ENCODE measurements at regions not wholly inside any gene's neighbourhood (a gene's known extent, or its start where the extent isn't known, plus 50 kb on each side); places are given as distances from the start of the nearest gene placed in this dataset.
A peak's percentile ranks its signal among the peaks of the same experiment; 100 is the strongest.

GRCh38 chr10:14397066-14397465 is 66.3 kb upstream of the FRMD4A start:
- Histone ChIP-seq H3K36me3 (ENCODE audit: control insufficient read depth in 4 of 4, insufficient read depth in 3 of 4, low read depth in 1 of 4, low read length in 3 of 4) (no peaks in the 10 kb centered on the region), H3K4me1 (ENCODE audit: control insufficient read depth in 4 of 4, insufficient read depth in 4 of 4, low read length in 3 of 4) (no peaks in the 10 kb centered on the region), H3K4me3 (ENCODE audit: low read depth in 1 of 3, low read length in 3 of 3) (no peak overlapping the region), H3K9me3 (ENCODE audit: control insufficient read depth in 4 of 4, low read length in 3 of 4) (no peaks in the 10 kb centered on the region), H3K27ac (ENCODE audit: low read depth in 1 of 2, low read length in 2 of 2) (peak overlapping the region in 1 of 2 donors; percentile 10), H3K27me3 (ENCODE audit: control insufficient read depth in 4 of 4, insufficient read depth in 4 of 4, low read length in 3 of 4) (no peaks in the 10 kb centered on the region), H3K9ac (ENCODE audit: low read depth in 1 of 2, low read length in 2 of 2) (no peak overlapping the region)
- TF ChIP-seq YY1 (IDR thresholded peaks at IDR 0.05) (peak; percentile 35), JUND (IDR thresholded peaks at IDR 0.05) (peak in 1 of 2 donors; percentile 16), HNF4G (IDR thresholded peaks at IDR 0.05) (no peak)
- WGBS: 76% methylated on average over 9 of the region's 9 CpGs
- no peak for DNase-seq (ENCODE audit: low spot score)

DNA sequence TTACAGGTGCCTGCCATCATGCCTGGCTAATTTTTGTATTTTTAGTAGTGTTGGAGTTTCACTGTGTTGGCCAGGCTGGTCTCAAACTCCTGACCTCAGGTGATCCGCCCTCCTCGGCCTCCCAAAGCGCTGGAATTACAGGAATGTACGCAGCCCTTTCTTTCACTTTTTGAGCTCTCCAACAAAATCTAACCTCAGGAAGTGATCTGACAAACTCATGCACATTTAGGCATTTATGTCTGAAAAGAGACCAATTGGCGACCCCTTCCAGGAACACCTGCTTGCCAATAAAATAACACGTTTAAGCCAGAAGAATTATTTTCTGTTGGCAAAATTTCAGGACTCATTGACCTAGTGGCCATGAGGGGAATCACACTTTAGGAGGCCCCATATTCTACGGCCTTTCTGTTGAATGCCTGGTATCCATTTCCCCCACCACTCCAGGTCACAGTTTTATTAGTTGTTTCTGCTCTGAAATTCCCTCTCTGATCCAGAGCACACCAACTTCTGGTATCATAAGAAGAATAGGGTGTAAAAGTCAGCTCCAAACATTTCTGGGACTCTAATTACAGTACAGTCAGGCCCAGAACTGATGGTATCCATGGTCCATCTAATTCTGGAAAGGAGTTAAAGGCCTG is 65.8 kb upstream of the FRMD4A start:
- Histone ChIP-seq H3K36me3 (ENCODE audit: control insufficient read depth in 4 of 4, insufficient read depth in 3 of 4, low read depth in 1 of 4, low read length in 3 of 4) (no peaks in the 10 kb centered on the region), H3K27me3 (ENCODE audit: control insufficient read depth in 4 of 4, insufficient read depth in 4 of 4, low read length in 3 of 4) (no peaks in the 10 kb centered on the region), H3K9ac (ENCODE audit: low read depth in 1 of 2, low read length in 2 of 2) (no peak overlapping the region), H3K4me3 (ENCODE audit: low read depth in 1 of 3, low read length in 3 of 3) (no peak overlapping the region), H3K9me3 (ENCODE audit: control insufficient read depth in 4 of 4, low read length in 3 of 4) (no peaks in the 10 kb centered on the region), H3K4me1 (ENCODE audit: control insufficient read depth in 4 of 4, insufficient read depth in 4 of 4, low read length in 3 of 4) (no peaks in the 10 kb centered on the region), H3K27ac (ENCODE audit: low read depth in 1 of 2, low read length in 2 of 2) (peak overlapping the region in 1 of 2 donors; percentile 10)
- WGBS: 82% methylated on average over 7 of the region's 7 CpGs
- TF ChIP-seq JUND (IDR thresholded peaks at IDR 0.05): no peak
- TF ChIP-seq, protein P1, sequence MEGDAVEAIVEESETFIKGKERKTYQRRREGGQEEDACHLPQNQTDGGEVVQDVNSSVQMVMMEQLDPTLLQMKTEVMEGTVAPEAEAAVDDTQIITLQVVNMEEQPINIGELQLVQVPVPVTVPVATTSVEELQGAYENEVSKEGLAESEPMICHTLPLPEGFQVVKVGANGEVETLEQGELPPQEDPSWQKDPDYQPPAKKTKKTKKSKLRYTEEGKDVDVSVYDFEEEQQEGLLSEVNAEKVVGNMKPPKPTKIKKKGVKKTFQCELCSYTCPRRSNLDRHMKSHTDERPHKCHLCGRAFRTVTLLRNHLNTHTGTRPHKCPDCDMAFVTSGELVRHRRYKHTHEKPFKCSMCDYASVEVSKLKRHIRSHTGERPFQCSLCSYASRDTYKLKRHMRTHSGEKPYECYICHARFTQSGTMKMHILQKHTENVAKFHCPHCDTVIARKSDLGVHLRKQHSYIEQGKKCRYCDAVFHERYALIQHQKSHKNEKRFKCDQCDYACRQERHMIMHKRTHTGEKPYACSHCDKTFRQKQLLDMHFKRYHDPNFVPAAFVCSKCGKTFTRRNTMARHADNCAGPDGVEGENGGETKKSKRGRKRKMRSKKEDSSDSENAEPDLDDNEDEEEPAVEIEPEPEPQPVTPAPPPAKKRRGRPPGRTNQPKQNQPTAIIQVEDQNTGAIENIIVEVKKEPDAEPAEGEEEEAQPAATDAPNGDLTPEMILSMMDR (IDR thresholded peaks at IDR 0.05; ENCODE audit: low read depth, low read length, missing input control): peak; percentile 29
- no peak for DNase-seq (ENCODE audit: low spot score)

GRCh38 chr10:14394179-14394578 is 63.5 kb upstream of the FRMD4A start:
- no peak for TF ChIP-seq NR2F2 (IDR thresholded peaks at IDR 0.05)
- no peak for TF ChIP-seq REST (IDR thresholded peaks at IDR 0.05)
- no peak for TF ChIP-seq EGR1 (IDR thresholded peaks at IDR 0.05; ENCODE audit: low read depth in 2 of 2)
- TF ChIP-seq ATF3 (IDR thresholded peaks at IDR 0.05): no peak
- no peak for TF ChIP-seq ZBTB33 (IDR thresholded peaks at IDR 0.05)
- TF ChIP-seq TAF1 (conservative IDR thresholded peaks at IDR 0.05): no peak
- TF ChIP-seq, protein P2, sequence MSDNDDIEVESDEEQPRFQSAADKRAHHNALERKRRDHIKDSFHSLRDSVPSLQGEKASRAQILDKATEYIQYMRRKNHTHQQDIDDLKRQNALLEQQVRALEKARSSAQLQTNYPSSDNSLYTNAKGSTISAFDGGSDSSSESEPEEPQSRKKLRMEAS (IDR thresholded peaks at IDR 0.05): no peak
- TF ChIP-seq HNF4A (conservative IDR thresholded peaks at IDR 0.05): no peak
- no peak for TF ChIP-seq GABPA (IDR thresholded peaks at IDR 0.05 in 1 of 2, conservative IDR thresholded peaks at IDR 0.05 in 1 of 2)
- no peak for TF ChIP-seq SP1 (IDR thresholded peaks at IDR 0.05)
- no peak for TF ChIP-seq JUND (IDR thresholded peaks at IDR 0.05)
- no peaks in the 10 kb centered on the region for H3K27me3 ChIP-seq (ENCODE audit: control insufficient read depth in 4 of 4, insufficient read depth in 4 of 4, low read length in 3 of 4)
- no peaks in the 10 kb centered on the region for H3K36me3 ChIP-seq (ENCODE audit: control insufficient read depth in 4 of 4, insufficient read depth in 3 of 4, low read depth in 1 of 4, low read length in 3 of 4)
- no peak overlapping the region for H3K4me3 ChIP-seq (ENCODE audit: low read depth in 1 of 3, low read length in 3 of 3)
- DNase-seq (ENCODE audit: low spot score): no peak
- no peak overlapping the region for H3K27ac ChIP-seq (ENCODE audit: low read depth in 1 of 2, low read length in 2 of 2)
- no peaks in the 10 kb centered on the region for H3K4me1 ChIP-seq (ENCODE audit: control insufficient read depth in 4 of 4, insufficient read depth in 4 of 4, low read length in 3 of 4)
- H3K9ac ChIP-seq (ENCODE audit: low read depth in 1 of 2, low read length in 2 of 2): no peak overlapping the region
- H3K9me3 ChIP-seq (ENCODE audit: control insufficient read depth in 4 of 4, low read length in 3 of 4): no peaks in the 10 kb centered on the region
- WGBS: 89% methylated on average over 1 of the region's 1 CpG
